ENCODE measurements at regions not wholly inside any gene's neighbourhood (a gene's known extent, or its start where the extent isn't known, plus 50 kb on each side); places are given as distances from the start of the nearest gene placed in this dataset.

- no peaks in the 10 kb centered on the region for H3K27me3 ChIP-seq (ENCODE audit: insufficient read depth, low read length)
- no peaks in the 10 kb centered on the region for H3K36me3 ChIP-seq (ENCODE audit: insufficient read depth, low read length)
- H3K4me1 ChIP-seq (ENCODE audit: insufficient read depth, low read length): no peaks in the 10 kb centered on the region
- H2AFZ ChIP-seq (ENCODE audit: low read depth, low read length): peak overlapping the region; percentile 9
- no peak overlapping the region for H3K4me3 ChIP-seq (ENCODE audit: low read length)
- H3K9me3 ChIP-seq (ENCODE audit: low read length): no peaks in the 10 kb centered on the region
Measured at GRCh38 chr13:68813180-68813796, 1294.3 kb upstream of the ATXN8OS start.

- H3K9me3 ChIP-seq (ENCODE audit: low read length): no peaks in the 10 kb centered on the region
- no peaks in the 10 kb centered on the region for H3K4me1 ChIP-seq (ENCODE audit: insufficient read depth, low read length)
- H3K36me3 ChIP-seq (ENCODE audit: insufficient read depth, low read length): no peaks in the 10 kb centered on the region
- H3K4me3 ChIP-seq (ENCODE audit: low read length): no peak overlapping the region
- no peaks in the 10 kb centered on the region for H3K27me3 ChIP-seq (ENCODE audit: insufficient read depth, low read length)
- no peak overlapping the region for H2AFZ ChIP-seq (ENCODE audit: low read depth, low read length)
Measured at GRCh38 chr13:68810660-68811059, 1297.0 kb upstream of the ATXN8OS start.

- H3K4me3 ChIP-seq (ENCODE audit: low read length): no peak overlapping the region
- H3K9me3 ChIP-seq (ENCODE audit: low read length): no peaks in the 10 kb centered on the region
- no peaks in the 10 kb centered on the region for H3K4me1 ChIP-seq (ENCODE audit: insufficient read depth, low read length)
- H2AFZ ChIP-seq (ENCODE audit: low read depth, low read length): no peak overlapping the region
- H3K36me3 ChIP-seq (ENCODE audit: insufficient read depth, low read length): no peaks in the 10 kb centered on the region
- H3K27me3 ChIP-seq (ENCODE audit: insufficient read depth, low read length): no peaks in the 10 kb centered on the region
Measured at GRCh38 chr13:68808456-68808855, 1299.2 kb upstream of the ATXN8OS start.

GRCh38 chr13:68806125-68806524 lies 1301.5 kb upstream of the ATXN8OS start:
- no peaks in the 10 kb centered on the region for H3K36me3 ChIP-seq (ENCODE audit: insufficient read depth, low read length)
- no peaks in the 10 kb centered on the region for H3K4me1 ChIP-seq (ENCODE audit: insufficient read depth, low read length)
- no peaks in the 10 kb centered on the region for H3K9me3 ChIP-seq (ENCODE audit: low read length)
- no peak overlapping the region for H2AFZ ChIP-seq (ENCODE audit: low read depth, low read length)
- no peak overlapping the region for H3K4me3 ChIP-seq (ENCODE audit: low read length)
- no peaks in the 10 kb centered on the region for H3K27me3 ChIP-seq (ENCODE audit: insufficient read depth, low read length)

GRCh38 chr13:68784275-68784674 lies 1323.4 kb upstream of the ATXN8OS start:
- no peak overlapping the region for H3K4me3 ChIP-seq (ENCODE audit: low read length)
- no peaks in the 10 kb centered on the region for H3K27me3 ChIP-seq (ENCODE audit: insufficient read depth, low read length)
- H3K36me3 ChIP-seq (ENCODE audit: insufficient read depth, low read length): no peaks in the 10 kb centered on the region
- H3K4me1 ChIP-seq (ENCODE audit: insufficient read depth, low read length): no peaks in the 10 kb centered on the region
- no peaks in the 10 kb centered on the region for H3K9me3 ChIP-seq (ENCODE audit: low read length)
- no peak overlapping the region for H2AFZ ChIP-seq (ENCODE audit: low read depth, low read length)

- no peaks in the 10 kb centered on the region for H3K36me3 ChIP-seq (ENCODE audit: insufficient read depth, low read length)
- H3K27me3 ChIP-seq (ENCODE audit: insufficient read depth, low read length): no peaks in the 10 kb centered on the region
- H3K4me1 ChIP-seq (ENCODE audit: insufficient read depth, low read length): no peaks in the 10 kb centered on the region
- no peak overlapping the region for H2AFZ ChIP-seq (ENCODE audit: low read depth, low read length)
- no peaks in the 10 kb centered on the region for H3K9me3 ChIP-seq (ENCODE audit: low read length)
- H3K4me3 ChIP-seq (ENCODE audit: low read length): no peak overlapping the region
Measured at GRCh38 chr13:68759617-68760016, 1348.0 kb upstream of the ATXN8OS start.

GRCh38 chr13:68749796-68750195 lies 1357.8 kb upstream of the ATXN8OS start:
- Histone ChIP-seq H3K9me3 (ENCODE audit: low read length) (no peaks in the 10 kb centered on the region), H3K4me1 (ENCODE audit: insufficient read depth, low read length) (no peaks in the 10 kb centered on the region), H3K27me3 (ENCODE audit: insufficient read depth, low read length) (no peaks in the 10 kb centered on the region)

GRCh38 chr13:68748038-68748437 lies 1359.6 kb upstream of the ATXN8OS start:
- no peak overlapping the region for H3K4me3 ChIP-seq (ENCODE audit: low read length)
- no peaks in the 10 kb centered on the region for H3K9me3 ChIP-seq (ENCODE audit: low read length)
- no peaks in the 10 kb centered on the region for H3K27me3 ChIP-seq (ENCODE audit: insufficient read depth, low read length)
- H2AFZ ChIP-seq (ENCODE audit: low read depth, low read length): no peak overlapping the region
- no peaks in the 10 kb centered on the region for H3K4me1 ChIP-seq (ENCODE audit: insufficient read depth, low read length)
- H3K36me3 ChIP-seq (ENCODE audit: insufficient read depth, low read length): no peaks in the 10 kb centered on the region

More at GRCh38 chr13:68749796-68750195, 1357.8 kb upstream of the ATXN8OS start:
- H3K4me3 ChIP-seq (ENCODE audit: low read length): no peak overlapping the region
- H3K36me3 ChIP-seq (ENCODE audit: insufficient read depth, low read length): no peaks in the 10 kb centered on the region
- H2AFZ ChIP-seq (ENCODE audit: low read depth, low read length): no peak overlapping the region

- Histone ChIP-seq H2AFZ (ENCODE audit: low read depth, low read length) (no peak overlapping the region), H3K9me3 (ENCODE audit: low read length) (no peaks in the 10 kb centered on the region), H3K4me1 (ENCODE audit: insufficient read depth, low read length) (no peaks in the 10 kb centered on the region), H3K27me3 (ENCODE audit: insufficient read depth, low read length) (no peaks in the 10 kb centered on the region), H3K36me3 (ENCODE audit: insufficient read depth, low read length) (no peaks in the 10 kb centered on the region), H3K4me3 (ENCODE audit: low read length) (no peak overlapping the region)
Measured at GRCh38 chr13:68745502-68745901, 1362.1 kb upstream of the ATXN8OS start.

GRCh38 chr13:68736961-68737360 lies 1370.7 kb upstream of the ATXN8OS start:
- no peaks in the 10 kb centered on the region for H3K36me3 ChIP-seq (ENCODE audit: insufficient read depth, low read length)
- H3K4me1 ChIP-seq (ENCODE audit: insufficient read depth, low read length): no peaks in the 10 kb centered on the region
- H3K27me3 ChIP-seq (ENCODE audit: insufficient read depth, low read length): no peaks in the 10 kb centered on the region
- no peak overlapping the region for H2AFZ ChIP-seq (ENCODE audit: low read depth, low read length)
- H3K4me3 ChIP-seq (ENCODE audit: low read length): no peak overlapping the region
- peaks cover under 1% of the 10 kb centered on the region for H3K9me3 ChIP-seq (ENCODE audit: low read length)

GRCh38 chr13:68727798-68728197 lies 1379.8 kb upstream of the ATXN8OS start:
- H2AFZ ChIP-seq (ENCODE audit: low read depth, low read length): no peak overlapping the region
- H3K4me3 ChIP-seq (ENCODE audit: low read length): no peak overlapping the region
- H3K27me3 ChIP-seq (ENCODE audit: insufficient read depth, low read length): no peaks in the 10 kb centered on the region
- H3K36me3 ChIP-seq (ENCODE audit: insufficient read depth, low read length): no peaks in the 10 kb centered on the region
- H3K4me1 ChIP-seq (ENCODE audit: insufficient read depth, low read length): no peaks in the 10 kb centered on the region
- H3K9me3 ChIP-seq (ENCODE audit: low read length): peaks cover 2% of the 10 kb centered on the region

- H3K4me1 ChIP-seq (ENCODE audit: insufficient read depth, low read length): no peaks in the 10 kb centered on the region
- peaks cover 2% of the 10 kb centered on the region for H3K9me3 ChIP-seq (ENCODE audit: low read length)
- H3K4me3 ChIP-seq (ENCODE audit: low read length): no peak overlapping the region
- no peaks in the 10 kb centered on the region for H3K27me3 ChIP-seq (ENCODE audit: insufficient read depth, low read length)
- H2AFZ ChIP-seq (ENCODE audit: low read depth, low read length): no peak overlapping the region
- no peaks in the 10 kb centered on the region for H3K36me3 ChIP-seq (ENCODE audit: insufficient read depth, low read length)
Measured at GRCh38 chr13:68727165-68727564, 1380.5 kb upstream of the ATXN8OS start.

GRCh38 chr13:68719815-68720214 lies 1387.8 kb upstream of the ATXN8OS start:
- peaks cover 13% of the 10 kb centered on the region for H3K4me1 ChIP-seq (ENCODE audit: insufficient read depth, low read length)
- H2AFZ ChIP-seq (ENCODE audit: low read depth, low read length): no peak overlapping the region

GRCh38 chr13:68715651-68716050 lies 1392.0 kb upstream of the ATXN8OS start:
- H3K27me3 ChIP-seq (ENCODE audit: insufficient read depth, low read length): no peaks in the 10 kb centered on the region
- H3K4me1 ChIP-seq (ENCODE audit: insufficient read depth, low read length): peaks cover 39% of the 10 kb centered on the region
- no peak overlapping the region for H3K4me3 ChIP-seq (ENCODE audit: low read length)
- peak overlapping the region; percentile 37 for H2AFZ ChIP-seq (ENCODE audit: low read depth, low read length)
- H3K36me3 ChIP-seq (ENCODE audit: insufficient read depth, low read length): no peaks in the 10 kb centered on the region
- no peaks in the 10 kb centered on the region for H3K9me3 ChIP-seq (ENCODE audit: low read length)

More at GRCh38 chr13:68719815-68720214, 1387.8 kb upstream of the ATXN8OS start:
- H3K27me3 ChIP-seq (ENCODE audit: insufficient read depth, low read length): no peaks in the 10 kb centered on the region
- no peaks in the 10 kb centered on the region for H3K9me3 ChIP-seq (ENCODE audit: low read length)
- no peak overlapping the region for H3K4me3 ChIP-seq (ENCODE audit: low read length)
- no peaks in the 10 kb centered on the region for H3K36me3 ChIP-seq (ENCODE audit: insufficient read depth, low read length)

Data from neuron (in vitro differentiated cells).